ENCODE measurements at regions not wholly inside any gene's neighbourhood (a gene's known extent, or its start where the extent isn't known, plus 50 kb on each side); places are given as distances from the start of the nearest gene placed in this dataset.

- TF ChIP-seq CTCF (IDR thresholded peaks at IDR 0.05; ENCODE audit: low read depth, low read length, poor library complexity, severe bottlenecking) (no peak), EZH2phosphoT487 (IDR thresholded peaks at IDR 0.05; ENCODE audit: borderline replicate concordance, low read length) (no peak)
These were observed 1682.3 kb upstream of the PIK3C3 start for GRCh38 chr18:40272630-40273231.

Data from DOHH2 (cell line).